Endodermal cell (in vitro differentiated cells): ENCODE measurements at regions not wholly inside any gene's neighbourhood (a gene's known extent, or its start where the extent isn't known, plus 50 kb on each side); places are given as distances from the start of the nearest gene placed in this dataset.
A peak's percentile ranks its signal among the peaks of the same experiment; 100 is the strongest.

Experiments used
- DNase-seq: peaks from one replicate; pipeline ENCODE4 v3.0.0-alpha.2; 2017
- H3K27ac ChIP-seq: 2 replicates; pipeline ENCODE4 v1.5.1; 2013; ENCODE audit warnings: mild to moderate bottlenecking, low read depth, low read length, moderate library complexity
- H3K27me3 ChIP-seq: 2 replicates; pipeline ENCODE4 v1.6.1; 2013; ENCODE audit warnings: mild to moderate bottlenecking, low read length, moderate library complexity; ENCODE audit not compliant: insufficient read depth, control insufficient read depth, poor library complexity, severe bottlenecking
- H3K36me3 ChIP-seq: 2 replicates; pipeline ENCODE4 v1.7.0; 2013; ENCODE audit warnings: mild to moderate bottlenecking, low read length, moderate library complexity; ENCODE audit not compliant: control insufficient read depth, insufficient read depth
- H3K4me1 ChIP-seq: one replicate; pipeline ENCODE4 v1.7.0; 2013; ENCODE audit warnings: low read length; ENCODE audit not compliant: control insufficient read depth, insufficient read depth
- H3K4me3 ChIP-seq: 2 replicates; pipeline ENCODE4 v1.5.1; 2013; ENCODE audit warnings: mild to moderate bottlenecking, low read length, moderate library complexity
- H3K9ac ChIP-seq: 2 replicates; pipeline ENCODE4 v1.6.1; 2013; ENCODE audit warnings: mild to moderate bottlenecking, low read length, moderate library complexity; ENCODE audit not compliant: poor library complexity, severe bottlenecking; ENCODE audit errors: extremely low read depth
- H3K9me3 ChIP-seq: 2 replicates; pipeline ENCODE4 v1.6.1; 2013; ENCODE audit warnings: mild to moderate bottlenecking, low read length, moderate library complexity; ENCODE audit not compliant: control insufficient read depth
- H3K27ac Mint-ChIP-seq: 2 replicates; pipeline ENCODE4 v1.8.0; 2020; ENCODE audit warnings: mixed read lengths
- H3K27me3 Mint-ChIP-seq: 2 replicates; pipeline ENCODE4 v1.8.0; 2021; ENCODE audit warnings: mild to moderate bottlenecking, mixed read lengths; ENCODE audit not compliant: insufficient read depth
- H3K36me3 Mint-ChIP-seq: 2 replicates; pipeline ENCODE4 v1.8.0; 2020; ENCODE audit warnings: low read depth, mixed read lengths
- H3K4me1 Mint-ChIP-seq: 2 replicates; pipeline ENCODE4 v1.8.0; 2020; ENCODE audit warnings: mixed read lengths
- H3K4me3 Mint-ChIP-seq: 2 replicates; pipeline ENCODE4 v1.8.0; 2020; ENCODE audit warnings: mild to moderate bottlenecking, moderate library complexity, mixed read lengths
- H3K9me3 Mint-ChIP-seq: 2 replicates; pipeline ENCODE4 v1.8.0; 2020; ENCODE audit warnings: mild to moderate bottlenecking, mixed read lengths
- CTCF ChIP-seq: fragments of 200-600 bp; sonication (generic); conservative IDR thresholded peaks from 2 replicates; pipeline ENCODE4 v1.5.0; 2021; ENCODE audit warnings: antibody characterized with exemption, mild to moderate bottlenecking
- WGBS, 2 experiments: methylation state at CpG; one replicate each; pipeline versions ENCODE4 v1.1.5 to v1.1.7; 2013; ENCODE audit warnings: missing lambda C conversion rate in 2 of 2, mixed read lengths in 1 of 2; ENCODE audit not compliant: insufficient coverage in 1 of 2, insufficient read length in 1 of 2; 5-methylcytosine and 5-hydroxymethylcytosine counted together

DNA sequence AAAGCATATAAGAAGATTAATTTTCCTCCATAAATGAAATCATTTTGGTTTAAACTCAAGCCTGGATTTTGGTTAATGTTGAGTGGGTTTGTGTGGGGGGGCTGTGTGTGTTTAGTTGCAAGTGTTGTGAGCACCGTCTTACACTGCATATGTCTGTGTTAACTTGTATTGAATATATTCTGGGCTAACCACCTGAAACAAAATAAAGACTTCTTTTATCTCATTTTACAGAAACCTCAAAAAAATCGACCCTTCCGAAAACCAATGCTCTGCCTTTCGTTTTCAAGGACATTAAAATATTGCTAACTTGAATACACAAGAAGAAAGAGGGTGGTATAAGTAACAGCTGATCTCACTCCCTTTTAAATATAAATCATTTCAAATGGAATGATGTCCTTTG is 192.2 kb upstream of the BLID start:
- H3K9ac ChIP-seq = no peak overlapping the region
- Mint-ChIP-seq H3K27me3 (peaks cover 7% of the 10 kb centered on the region), H3K4me3 (no peak overlapping the region), H3K27ac (no peak overlapping the region), H3K4me1 (peaks cover 43% of the 10 kb centered on the region), H3K36me3 (no peaks in the 10 kb centered on the region), H3K9me3 (no peaks in the 10 kb centered on the region)
- no peak overlapping the region for H3K27ac ChIP-seq
- no peak for DNase-seq
- peaks cover 5% of the 10 kb centered on the region for H3K4me1 ChIP-seq
- peaks cover 10% of the 10 kb centered on the region for H3K27me3 ChIP-seq
- no peaks in the 10 kb centered on the region for H3K9me3 ChIP-seq
- no peak for TF ChIP-seq CTCF
- no peaks in the 10 kb centered on the region for H3K36me3 ChIP-seq
- H3K4me3 ChIP-seq = no peak overlapping the region
- WGBS, 2 experiments = 90 to 100% methylated on average over 3 to 4 of the region's 4 CpGs

DNA sequence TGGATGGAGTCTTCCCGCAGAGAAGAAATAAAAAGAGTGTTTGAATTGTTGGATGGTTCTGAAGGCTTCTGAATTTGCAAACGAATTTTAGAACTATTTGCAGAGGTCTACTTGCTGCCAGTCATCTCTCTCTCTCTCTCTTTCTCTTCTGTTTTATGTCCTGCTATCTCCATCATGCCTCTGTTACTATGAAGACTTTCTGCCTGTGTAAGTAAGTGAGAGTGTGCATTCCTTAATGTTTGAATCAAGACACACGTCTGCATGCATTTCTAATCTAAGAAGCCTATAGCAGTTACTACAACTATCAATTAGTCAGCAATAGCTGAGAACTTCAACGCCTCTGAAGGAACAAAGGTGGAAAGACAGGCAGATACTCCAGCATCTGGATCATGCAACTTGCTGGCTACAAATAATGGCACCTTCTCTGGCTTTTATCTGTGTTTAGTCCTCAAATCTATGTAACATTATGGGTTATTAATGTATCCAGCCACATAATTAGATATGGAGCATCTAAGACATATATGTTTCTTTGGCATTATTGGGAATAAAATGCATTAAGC is 191.5 kb upstream of the BLID start:
- no peaks in the 10 kb centered on the region for H3K36me3 Mint-ChIP-seq

DNA sequence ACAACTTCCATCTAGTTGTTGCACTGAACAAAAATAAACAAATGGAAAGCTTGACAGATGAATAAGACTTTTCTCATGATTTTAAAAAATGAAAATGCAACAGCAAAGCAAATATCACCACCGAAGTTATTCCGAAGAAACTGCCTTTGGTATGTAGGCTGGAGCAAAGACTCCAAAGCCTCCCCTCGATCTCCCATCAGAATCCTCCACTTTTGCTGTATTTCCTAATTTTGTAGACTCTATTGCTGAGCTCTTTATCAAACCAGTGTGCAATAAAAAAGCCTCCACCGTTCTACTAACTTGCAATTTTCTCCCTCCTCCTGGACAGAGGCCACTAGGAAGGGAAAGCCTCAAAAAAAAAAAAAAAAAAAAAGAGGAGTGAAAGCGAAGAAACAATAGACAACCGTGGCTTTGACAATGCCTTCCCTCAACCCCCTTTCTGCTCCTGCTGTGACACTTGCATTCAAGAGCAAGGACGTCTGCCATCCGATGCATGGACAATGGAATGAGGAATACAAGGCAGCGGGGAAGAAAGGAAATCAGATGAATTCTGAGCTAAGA is 190.9 kb upstream of the BLID start:
- no peak overlapping the region for H3K27ac Mint-ChIP-seq
- peak; percentile 81 for DNase-seq

More for the DNA sequence above, 191.5 kb upstream of the BLID start:
- Histone ChIP-seq H3K9me3 (no peaks in the 10 kb centered on the region), H3K36me3 (no peaks in the 10 kb centered on the region), H3K4me1 (peaks cover 5% of the 10 kb centered on the region), H3K27ac (peak overlapping the region; percentile 71), H3K27me3 (peaks cover 10% of the 10 kb centered on the region), H3K4me3 (no peak overlapping the region), H3K9ac (no peak overlapping the region)
- peaks cover 43% of the 10 kb centered on the region for H3K4me1 Mint-ChIP-seq
- no peak overlapping the region for H3K27ac Mint-ChIP-seq
- WGBS, 2 experiments = 67 to 100% methylated on average over 2 to 4 of the region's 4 CpGs
- H3K4me3 Mint-ChIP-seq = no peak overlapping the region
- TF ChIP-seq CTCF = no peak
- no peak for DNase-seq
- H3K27me3 Mint-ChIP-seq = peaks cover 7% of the 10 kb centered on the region
- no peaks in the 10 kb centered on the region for H3K9me3 Mint-ChIP-seq

More for the DNA sequence above, 190.9 kb upstream of the BLID start:
- Histone ChIP-seq H3K9ac (no peak overlapping the region), H3K27ac (peak overlapping the region; percentile 87), H3K4me3 (no peak overlapping the region), H3K9me3 (no peaks in the 10 kb centered on the region), H3K36me3 (no peaks in the 10 kb centered on the region), H3K4me1 (peaks cover 5% of the 10 kb centered on the region), H3K27me3 (peaks cover 10% of the 10 kb centered on the region)
- 43 to 46% methylated on average over 5 to 9 of the region's 9 CpGs for WGBS, 2 experiments
- peaks cover 43% of the 10 kb centered on the region for H3K4me1 Mint-ChIP-seq
- TF ChIP-seq CTCF = no peak
- H3K9me3 Mint-ChIP-seq = no peaks in the 10 kb centered on the region
- no peak overlapping the region for H3K4me3 Mint-ChIP-seq
- H3K36me3 Mint-ChIP-seq = no peaks in the 10 kb centered on the region
- H3K27me3 Mint-ChIP-seq = peaks cover 7% of the 10 kb centered on the region
